NCI-H2227 (cell line): ENCODE measurements at regions not wholly inside any gene's neighbourhood (a gene's known extent, or its start where the extent isn't known, plus 50 kb on each side); places are given as distances from the start of the nearest gene placed in this dataset.
A peak's percentile ranks its signal among the peaks of the same experiment; 100 is the strongest.

ENCODE experiments used
- DNase-seq: peaks from one replicate; lab custom pipeline; 2025; ENCODE audit not compliant: unreplicated experiment; lab: John Stamatoyannopoulos, UW

- DNase-seq, result no peak
Observed at GRCh38 chrX:42456176-42456700, 321.7 kb downstream of the PPP1R2C start.

GRCh38 chrX:42450228-42450627 lies 327.7 kb downstream of the PPP1R2C start:
- DNase-seq, result no peak

- DNase-seq, result no peak
Observed at GRCh38 chrX:42443267-42443666, 334.7 kb downstream of the PPP1R2C start.

GRCh38 chrX:42442745-42443144 lies 335.2 kb downstream of the PPP1R2C start:
- DNase-seq, result peak; percentile 27

GRCh38 chrX:42437211-42437610 lies 340.8 kb downstream of the PPP1R2C start:
- no peak for DNase-seq

GRCh38 chrX:42434458-42435166 lies 343.4 kb downstream of the PPP1R2C start:
- DNase-seq, result no peak

- no peak for DNase-seq
Observed at GRCh38 chrX:42432552-42432951, 345.4 kb downstream of the PPP1R2C start.

GRCh38 chrX:42422961-42423360 lies 355.0 kb downstream of the PPP1R2C start:
- DNase-seq, result no peak

GRCh38 chrX:42420426-42420825 lies 357.5 kb downstream of the PPP1R2C start:
- DNase-seq, result no peak

- no peak for DNase-seq
Observed at GRCh38 chrX:42415636-42416035, 362.3 kb downstream of the PPP1R2C start.

- no peak for DNase-seq
Observed at GRCh38 chrX:42414057-42414456, 363.9 kb downstream of the PPP1R2C start.

- no peak for DNase-seq
Observed at GRCh38 chrX:42399632-42400024, 378.3 kb downstream of the PPP1R2C start.

- DNase-seq, result peak; percentile 19
Observed at GRCh38 chrX:42398967-42399631, 378.9 kb downstream of the PPP1R2C start.

GRCh38 chrX:42396136-42396535 lies 381.8 kb downstream of the PPP1R2C start:
- DNase-seq, result no peak

- DNase-seq, result no peak
Observed at GRCh38 chrX:42392846-42393245, 385.1 kb downstream of the PPP1R2C start.

- DNase-seq, result no peak
Observed at GRCh38 chrX:42386681-42387080, 391.3 kb downstream of the PPP1R2C start.

GRCh38 chrX:42385730-42386129 lies 392.2 kb downstream of the PPP1R2C start:
- no peak for DNase-seq

GRCh38 chrX:42384956-42385355 lies 393.0 kb downstream of the PPP1R2C start:
- no peak for DNase-seq

- no peak for DNase-seq
Observed at GRCh38 chrX:42378857-42379256, 399.1 kb downstream of the PPP1R2C start.

GRCh38 chrX:42375086-42375485 lies 402.9 kb downstream of the PPP1R2C start:
- no peak for DNase-seq

GRCh38 chrX:42366181-42366580 lies 411.8 kb downstream of the PPP1R2C start:
- DNase-seq, result no peak

- no peak for DNase-seq
Observed at GRCh38 chrX:42362219-42362618, 415.7 kb downstream of the PPP1R2C start.
